ENCODE measurements at regions not wholly inside any gene's neighbourhood (a gene's known extent, or its start where the extent isn't known, plus 50 kb on each side); places are given as distances from the start of the nearest gene placed in this dataset.

DNA sequence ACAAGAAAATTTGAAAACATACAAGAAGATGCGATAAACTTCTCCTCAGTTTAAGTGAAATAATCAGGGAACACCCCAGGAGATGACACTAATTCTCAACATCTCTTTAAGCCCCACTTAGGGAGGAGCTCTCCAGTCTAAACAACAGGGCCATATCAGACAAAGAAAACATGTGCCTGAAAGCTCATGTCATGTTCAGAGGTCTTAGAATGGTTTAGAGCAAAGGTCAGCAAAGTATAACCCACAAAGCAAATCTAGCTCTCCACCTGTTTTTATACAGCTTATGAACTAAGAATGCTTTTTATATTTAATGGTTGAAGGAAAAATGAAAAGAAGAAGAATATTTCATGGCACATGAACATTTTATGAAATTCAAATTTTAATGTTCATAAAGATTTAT, 155.6 kb upstream of the NOL4 start:
- TF ChIP-seq POLR2AphosphoS5 (IDR thresholded peaks at IDR 0.05; ENCODE audit: low read depth, low read length): no peak
- TF ChIP-seq SIN3A (IDR thresholded peaks at IDR 0.05; ENCODE audit: borderline replicate concordance, insufficient read depth, low read depth, low read length): no peak
- TF ChIP-seq, protein P1, sequence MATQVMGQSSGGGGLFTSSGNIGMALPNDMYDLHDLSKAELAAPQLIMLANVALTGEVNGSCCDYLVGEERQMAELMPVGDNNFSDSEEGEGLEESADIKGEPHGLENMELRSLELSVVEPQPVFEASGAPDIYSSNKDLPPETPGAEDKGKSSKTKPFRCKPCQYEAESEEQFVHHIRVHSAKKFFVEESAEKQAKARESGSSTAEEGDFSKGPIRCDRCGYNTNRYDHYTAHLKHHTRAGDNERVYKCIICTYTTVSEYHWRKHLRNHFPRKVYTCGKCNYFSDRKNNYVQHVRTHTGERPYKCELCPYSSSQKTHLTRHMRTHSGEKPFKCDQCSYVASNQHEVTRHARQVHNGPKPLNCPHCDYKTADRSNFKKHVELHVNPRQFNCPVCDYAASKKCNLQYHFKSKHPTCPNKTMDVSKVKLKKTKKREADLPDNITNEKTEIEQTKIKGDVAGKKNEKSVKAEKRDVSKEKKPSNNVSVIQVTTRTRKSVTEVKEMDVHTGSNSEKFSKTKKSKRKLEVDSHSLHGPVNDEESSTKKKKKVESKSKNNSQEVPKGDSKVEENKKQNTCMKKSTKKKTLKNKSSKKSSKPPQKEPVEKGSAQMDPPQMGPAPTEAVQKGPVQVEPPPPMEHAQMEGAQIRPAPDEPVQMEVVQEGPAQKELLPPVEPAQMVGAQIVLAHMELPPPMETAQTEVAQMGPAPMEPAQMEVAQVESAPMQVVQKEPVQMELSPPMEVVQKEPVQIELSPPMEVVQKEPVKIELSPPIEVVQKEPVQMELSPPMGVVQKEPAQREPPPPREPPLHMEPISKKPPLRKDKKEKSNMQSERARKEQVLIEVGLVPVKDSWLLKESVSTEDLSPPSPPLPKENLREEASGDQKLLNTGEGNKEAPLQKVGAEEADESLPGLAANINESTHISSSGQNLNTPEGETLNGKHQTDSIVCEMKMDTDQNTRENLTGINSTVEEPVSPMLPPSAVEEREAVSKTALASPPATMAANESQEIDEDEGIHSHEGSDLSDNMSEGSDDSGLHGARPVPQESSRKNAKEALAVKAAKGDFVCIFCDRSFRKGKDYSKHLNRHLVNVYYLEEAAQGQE (IDR thresholded peaks at IDR 0.05; ENCODE audit: insufficient read depth in 1 of 2, low read depth in 2 of 2, low read length in 1 of 2): no peak
- TF ChIP-seq TCF7L2 (IDR thresholded peaks at IDR 0.05; ENCODE audit: low read depth, low read length): no peak
- TF ChIP-seq, protein P2, sequence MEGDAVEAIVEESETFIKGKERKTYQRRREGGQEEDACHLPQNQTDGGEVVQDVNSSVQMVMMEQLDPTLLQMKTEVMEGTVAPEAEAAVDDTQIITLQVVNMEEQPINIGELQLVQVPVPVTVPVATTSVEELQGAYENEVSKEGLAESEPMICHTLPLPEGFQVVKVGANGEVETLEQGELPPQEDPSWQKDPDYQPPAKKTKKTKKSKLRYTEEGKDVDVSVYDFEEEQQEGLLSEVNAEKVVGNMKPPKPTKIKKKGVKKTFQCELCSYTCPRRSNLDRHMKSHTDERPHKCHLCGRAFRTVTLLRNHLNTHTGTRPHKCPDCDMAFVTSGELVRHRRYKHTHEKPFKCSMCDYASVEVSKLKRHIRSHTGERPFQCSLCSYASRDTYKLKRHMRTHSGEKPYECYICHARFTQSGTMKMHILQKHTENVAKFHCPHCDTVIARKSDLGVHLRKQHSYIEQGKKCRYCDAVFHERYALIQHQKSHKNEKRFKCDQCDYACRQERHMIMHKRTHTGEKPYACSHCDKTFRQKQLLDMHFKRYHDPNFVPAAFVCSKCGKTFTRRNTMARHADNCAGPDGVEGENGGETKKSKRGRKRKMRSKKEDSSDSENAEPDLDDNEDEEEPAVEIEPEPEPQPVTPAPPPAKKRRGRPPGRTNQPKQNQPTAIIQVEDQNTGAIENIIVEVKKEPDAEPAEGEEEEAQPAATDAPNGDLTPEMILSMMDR (IDR thresholded peaks at IDR 0.05): no peak
- in situ Hi-C loops (cut with HindIII; ENCODE audit: low pct_unique_long_range_greater_than_20kb, low sequenced_read_pairs): no loop called here
- POLR2A ChIA-PET: no interaction called here

DNA sequence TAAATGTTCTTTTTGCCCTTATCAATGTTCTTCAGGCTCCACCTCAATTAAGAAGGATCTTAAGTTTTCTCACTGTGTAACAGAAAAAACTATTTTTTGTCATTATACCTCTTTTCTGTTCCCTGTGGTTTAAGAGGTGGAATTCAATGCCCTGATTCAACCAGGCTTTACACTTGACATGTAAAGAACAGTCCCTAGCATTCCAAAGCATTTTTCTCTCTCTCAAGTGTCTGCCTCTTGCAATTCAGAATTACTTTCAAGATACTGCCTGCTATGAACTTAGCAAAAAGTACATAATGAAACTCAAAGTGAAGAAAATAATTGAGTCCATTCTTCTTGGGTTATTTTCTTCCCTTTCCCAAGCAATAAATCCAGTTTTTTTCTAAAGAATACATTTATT, 160.6 kb upstream of the NOL4 start:
- ChIA-PET POLR2A (no interaction called here), CTCF (no interaction called here)
- TF ChIP-seq, protein P1 (IDR thresholded peaks at IDR 0.05; ENCODE audit: insufficient read depth in 1 of 2, low read depth in 2 of 2, low read length in 1 of 2): no peak
- TF ChIP-seq TCF7L2 (IDR thresholded peaks at IDR 0.05; ENCODE audit: low read depth, low read length) (no peak), SIN3A (IDR thresholded peaks at IDR 0.05; ENCODE audit: borderline replicate concordance, insufficient read depth, low read depth, low read length) (no peak), POLR2AphosphoS5 (IDR thresholded peaks at IDR 0.05; ENCODE audit: low read depth, low read length) (no peak)
- TF ChIP-seq, protein P2 (IDR thresholded peaks at IDR 0.05): no peak
- H3K9me3 ChIP-seq (ENCODE audit: control insufficient read depth, insufficient read depth, low read depth, low read length): peaks cover 3% of the 10 kb centered on the region; the same call in 1 of the 2 replicates
- no peaks in the 10 kb centered on the region for H3K4me1 ChIP-seq (ENCODE audit: control insufficient read depth, insufficient read depth, low read length)
- no peaks in the 10 kb centered on the region for H3K36me3 ChIP-seq (ENCODE audit: control insufficient read depth, insufficient read depth, low read length)
- ATAC-seq (no peak), DNase-seq (ENCODE audit: low read depth, low spot score) (no peak)
- in situ Hi-C loops (cut with HindIII; ENCODE audit: low pct_unique_long_range_greater_than_20kb, low sequenced_read_pairs): no loop called here
- no peaks in the 10 kb centered on the region for H3K27me3 ChIP-seq (ENCODE audit: control insufficient read depth, insufficient read depth, low read length)
- BruUV-seq (replicated peaks): no TSS peak
- intact Hi-C loops (cut with micrococcal nuclease; ENCODE audit: unreplicated experiment): no loop called here
- no peak overlapping the region for H3K27ac ChIP-seq (ENCODE audit: low read length)
- no peak overlapping the region for H3K4me3 ChIP-seq (ENCODE audit: low read depth in 2 of 2, low read length in 2 of 2)

More for the DNA sequence above, 155.6 kb upstream of the NOL4 start:
- Histone ChIP-seq H3K27me3 (ENCODE audit: control insufficient read depth, insufficient read depth, low read length) (no peaks in the 10 kb centered on the region), H3K36me3 (ENCODE audit: control insufficient read depth, insufficient read depth, low read length) (no peaks in the 10 kb centered on the region), H3K4me3 (ENCODE audit: low read depth in 2 of 2, low read length in 2 of 2) (no peak overlapping the region), H3K9me3 (ENCODE audit: control insufficient read depth, insufficient read depth, low read depth, low read length) (no peaks in the 10 kb centered on the region), H3K27ac (ENCODE audit: low read length) (no peak overlapping the region), H3K4me1 (ENCODE audit: control insufficient read depth, insufficient read depth, low read length) (no peaks in the 10 kb centered on the region)
- CTCF ChIA-PET: no interaction called here
- intact Hi-C loops (cut with micrococcal nuclease; ENCODE audit: unreplicated experiment): no loop called here
- no TSS peak for BruUV-seq (replicated peaks)
- no peak for DNase-seq (ENCODE audit: low read depth, low spot score)
- no peak for ATAC-seq

Measured in Panc1 (cell line).